NT2/D1 (cell line): ENCODE measurements at regions not wholly inside any gene's neighbourhood (a gene's known extent, or its start where the extent isn't known, plus 50 kb on each side); places are given as distances from the start of the nearest gene placed in this dataset.

Experiments used
- SUZ12 ChIP-seq: IDR thresholded peaks from 2 replicates; pipeline ENCODE4 v1.6.1; 2011; ENCODE audit not compliant: insufficient read length, insufficient read depth; ENCODE audit errors: extremely low read depth
- YY1 ChIP-seq: IDR thresholded peaks from 2 replicates; pipeline ENCODE4 v1.6.1; 2011; ENCODE audit not compliant: insufficient read length, insufficient read depth
- ZNF274 ChIP-seq: IDR thresholded peaks from 2 replicates; pipeline ENCODE4 v1.6.1; 2011; ENCODE audit warnings: mild to moderate bottlenecking, low read depth, low read length

- TF ChIP-seq ZNF274 (no peak), YY1 (no peak), SUZ12 (no peak)
Observed at GRCh38 chr1:201686714-201687455, 142.1 kb upstream of the IPO9 start.
